ENCODE measurements at regions not wholly inside any gene's neighbourhood (a gene's known extent, or its start where the extent isn't known, plus 50 kb on each side); places are given as distances from the start of the nearest gene placed in this dataset.

DNA sequence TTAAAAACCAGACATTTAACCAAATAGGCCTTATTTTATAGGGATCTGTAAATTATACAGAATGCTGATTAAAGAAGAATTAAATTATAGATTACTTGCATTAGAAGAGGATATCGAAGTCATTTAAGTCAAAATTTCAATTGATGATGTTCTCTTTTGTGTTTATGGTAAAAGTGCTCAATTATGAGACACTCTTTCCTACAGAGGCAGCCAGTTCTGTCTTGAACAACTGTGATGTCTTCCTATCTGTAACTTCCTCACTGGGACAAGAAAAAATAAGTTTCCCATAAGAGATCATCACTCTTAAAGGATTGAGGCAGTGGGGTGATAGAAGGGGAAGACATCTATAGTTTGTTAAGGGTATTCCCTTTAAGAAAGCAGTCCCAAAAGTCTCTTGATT lies 613.5 kb downstream of the INSC start:
- Histone ChIP-seq H3K9me3 (no peaks in the 10 kb centered on the region), H3K27me3 (no peaks in the 10 kb centered on the region), H3K36me3 (ENCODE audit: low read depth, missing control alignments) (no peaks in the 10 kb centered on the region), H3K27ac (no peak overlapping the region), H3K4me1 (no peaks in the 10 kb centered on the region), H3K4me3 (no peak overlapping the region)
- intact Hi-C loops (cut with DNase I; ENCODE audit: low total_unique reads): no loop called here
- 88 to 95% methylated on average over 1 of the region's 1 CpG for WGBS, 2 donors
- DNase-seq: no peak
- TF ChIP-seq, protein P1, sequence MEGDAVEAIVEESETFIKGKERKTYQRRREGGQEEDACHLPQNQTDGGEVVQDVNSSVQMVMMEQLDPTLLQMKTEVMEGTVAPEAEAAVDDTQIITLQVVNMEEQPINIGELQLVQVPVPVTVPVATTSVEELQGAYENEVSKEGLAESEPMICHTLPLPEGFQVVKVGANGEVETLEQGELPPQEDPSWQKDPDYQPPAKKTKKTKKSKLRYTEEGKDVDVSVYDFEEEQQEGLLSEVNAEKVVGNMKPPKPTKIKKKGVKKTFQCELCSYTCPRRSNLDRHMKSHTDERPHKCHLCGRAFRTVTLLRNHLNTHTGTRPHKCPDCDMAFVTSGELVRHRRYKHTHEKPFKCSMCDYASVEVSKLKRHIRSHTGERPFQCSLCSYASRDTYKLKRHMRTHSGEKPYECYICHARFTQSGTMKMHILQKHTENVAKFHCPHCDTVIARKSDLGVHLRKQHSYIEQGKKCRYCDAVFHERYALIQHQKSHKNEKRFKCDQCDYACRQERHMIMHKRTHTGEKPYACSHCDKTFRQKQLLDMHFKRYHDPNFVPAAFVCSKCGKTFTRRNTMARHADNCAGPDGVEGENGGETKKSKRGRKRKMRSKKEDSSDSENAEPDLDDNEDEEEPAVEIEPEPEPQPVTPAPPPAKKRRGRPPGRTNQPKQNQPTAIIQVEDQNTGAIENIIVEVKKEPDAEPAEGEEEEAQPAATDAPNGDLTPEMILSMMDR (IDR thresholded peaks at IDR 0.05): no peak
- TF ChIP-seq POLR2A (IDR thresholded peaks at IDR 0.05): no peak

DNA sequence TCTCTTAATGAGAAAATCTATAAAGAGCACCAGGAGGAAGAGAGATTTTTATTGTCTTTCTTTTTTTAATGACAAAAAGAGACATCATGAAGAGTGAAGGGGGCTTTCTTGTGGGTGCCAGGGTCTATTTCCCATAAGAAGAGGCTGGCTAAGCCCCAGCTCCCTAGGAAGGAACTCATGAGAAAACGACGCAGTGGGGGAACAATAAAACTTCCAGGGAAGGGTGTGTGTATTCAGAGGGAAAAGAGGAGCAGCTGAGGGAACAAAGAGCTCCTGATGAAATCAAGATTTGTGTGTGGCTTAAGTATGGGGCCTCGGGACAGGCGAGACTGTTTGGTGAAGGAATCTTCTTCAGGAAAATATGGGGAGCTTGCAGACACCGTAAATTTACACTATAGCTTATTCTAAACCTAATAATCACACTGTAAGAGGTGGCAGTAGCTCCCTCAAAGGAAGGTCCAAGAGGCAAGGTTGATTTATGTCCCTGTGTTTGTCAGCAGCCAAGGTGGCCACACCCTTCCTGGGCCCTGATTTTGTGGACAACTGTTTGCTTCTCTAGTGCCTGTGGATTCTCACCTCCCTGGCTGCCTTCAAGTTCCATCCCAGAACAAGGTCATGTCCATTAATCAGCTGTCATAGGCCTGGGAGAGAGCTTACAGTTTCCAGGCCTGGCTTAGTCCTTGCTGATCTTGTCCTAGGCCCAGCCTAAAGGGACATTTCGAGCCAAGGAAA lies 615.7 kb downstream of the INSC start:
- H3K36me3 ChIP-seq (ENCODE audit: low read depth, missing control alignments): no peaks in the 10 kb centered on the region
- H3K4me3 ChIP-seq: no peak overlapping the region
- H3K9me3 ChIP-seq: no peaks in the 10 kb centered on the region
- intact Hi-C loops (cut with DNase I; ENCODE audit: low total_unique reads): no loop called here
- 80 to 90% methylated on average over 6 of the region's 6 CpGs for WGBS, 2 donors
- no peak overlapping the region for H3K27ac ChIP-seq
- TF ChIP-seq, protein P1 (IDR thresholded peaks at IDR 0.05): no peak
- no peak for TF ChIP-seq POLR2A (IDR thresholded peaks at IDR 0.05)
- H3K27me3 ChIP-seq: no peaks in the 10 kb centered on the region
- no peak for DNase-seq
- no peaks in the 10 kb centered on the region for H3K4me1 ChIP-seq

DNA sequence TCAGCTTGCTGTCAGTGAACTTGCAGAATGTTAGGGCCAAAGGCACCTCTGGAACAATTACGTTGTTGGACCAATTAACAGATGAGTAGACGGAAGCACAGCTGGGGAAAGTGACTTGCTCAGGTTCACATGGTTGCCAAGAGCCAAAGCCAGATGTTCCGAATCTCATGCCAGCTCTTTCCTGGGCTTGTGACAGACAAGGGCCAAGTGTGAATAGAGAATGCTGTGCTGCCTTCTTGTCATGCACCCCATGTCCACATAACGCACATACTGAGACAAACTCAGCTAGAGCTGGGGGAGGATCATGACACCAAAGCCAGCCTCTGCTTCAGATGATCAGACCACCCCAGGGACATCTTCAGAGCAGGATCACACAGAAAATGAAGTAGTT lies 616.3 kb downstream of the INSC start:
- WGBS, 2 donors: 71 to 82% methylated on average over 4 of the region's 4 CpGs
- Histone ChIP-seq H3K36me3 (ENCODE audit: low read depth, missing control alignments) (no peaks in the 10 kb centered on the region), H3K4me3 (no peak overlapping the region), H3K27me3 (no peaks in the 10 kb centered on the region), H3K4me1 (no peaks in the 10 kb centered on the region), H3K9me3 (no peaks in the 10 kb centered on the region), H3K27ac (no peak overlapping the region)
- TF ChIP-seq POLR2A (IDR thresholded peaks at IDR 0.05): no peak
- TF ChIP-seq, protein P1 (IDR thresholded peaks at IDR 0.05): no peak
- no peak for DNase-seq
- intact Hi-C loops (cut with DNase I; ENCODE audit: low total_unique reads): no loop called here

DNA sequence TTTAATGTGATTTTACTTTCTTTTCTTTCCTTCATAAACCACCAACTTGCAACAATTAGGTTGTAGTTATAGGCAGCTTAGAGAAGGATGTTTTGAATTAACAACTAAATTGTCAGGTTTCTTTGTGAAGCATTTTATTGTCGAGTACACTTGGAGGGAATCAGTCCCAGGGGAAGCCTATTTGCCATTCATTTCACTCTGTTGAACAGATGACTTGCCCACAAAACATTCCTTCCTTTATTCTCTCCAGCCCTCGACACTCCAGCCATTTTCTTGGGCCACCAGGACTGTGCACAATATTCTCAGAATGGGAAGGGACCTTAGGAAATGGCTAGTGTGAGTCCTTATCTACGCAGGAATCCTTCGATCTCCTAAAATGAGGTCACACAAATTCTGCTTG lies 620.6 kb downstream of the SOX6 start:
- DNase-seq: no peak
- H3K9me3 ChIP-seq: no peaks in the 10 kb centered on the region
- intact Hi-C loops (cut with DNase I; ENCODE audit: low total_unique reads): no loop called here
- H3K4me3 ChIP-seq: no peak overlapping the region
- no peaks in the 10 kb centered on the region for H3K27me3 ChIP-seq
- no peak overlapping the region for H3K27ac ChIP-seq
- 83 to 87% methylated on average over 4 of the region's 4 CpGs for WGBS, 2 donors
- H3K4me1 ChIP-seq: no peaks in the 10 kb centered on the region
- no peaks in the 10 kb centered on the region for H3K36me3 ChIP-seq (ENCODE audit: low read depth, missing control alignments)
- TF ChIP-seq, protein P1 (IDR thresholded peaks at IDR 0.05): no peak
- no peak for TF ChIP-seq POLR2A (IDR thresholded peaks at IDR 0.05)

GRCh38 chr11:15737320-15737719 lies 619.0 kb downstream of the SOX6 start:
- intact Hi-C loops (cut with DNase I; ENCODE audit: low total_unique reads): no loop called here
- H3K27ac ChIP-seq: no peak overlapping the region
- no peaks in the 10 kb centered on the region for H3K27me3 ChIP-seq
- H3K36me3 ChIP-seq (ENCODE audit: low read depth, missing control alignments): no peaks in the 10 kb centered on the region
- no peak for DNase-seq
- TF ChIP-seq, protein P1 (IDR thresholded peaks at IDR 0.05): no peak
- no peak for TF ChIP-seq POLR2A (IDR thresholded peaks at IDR 0.05)
- no peak overlapping the region for H3K4me3 ChIP-seq
- H3K9me3 ChIP-seq: no peaks in the 10 kb centered on the region
- no peaks in the 10 kb centered on the region for H3K4me1 ChIP-seq
